MM.1S (cell line): ENCODE measurements at regions not wholly inside any gene's neighbourhood (a gene's known extent, or its start where the extent isn't known, plus 50 kb on each side); places are given as distances from the start of the nearest gene placed in this dataset.

Experiments
- DNase-seq: peaks from one replicate; pipeline ENCODE4 v3.0.0-alpha.2; 2015
- H2AFZ ChIP-seq: fragments of 300-600 bp; sonication (generic); 2 replicates; pipeline ENCODE4 v1.6.0; 2016; ENCODE audit warnings: antibody characterized with exemption, low read length
- H3F3A ChIP-seq: fragments of 300-600 bp; sonication (generic); 2 replicates; pipeline ENCODE4 v1.6.1; 2016; ENCODE audit warnings: mild to moderate bottlenecking, antibody characterized with exemption, low read length, moderate library complexity, mixed read lengths; ENCODE audit not compliant: insufficient read depth
- H3K27ac ChIP-seq: fragments of 300-600 bp; sonication (generic); 2 replicates; pipeline ENCODE4 v1.5.1; 2016; ENCODE audit warnings: mild to moderate bottlenecking, low read length
- H3K27me3 ChIP-seq: fragments of 300-600 bp; sonication (generic); replicated peaks from 2 replicates; pipeline ENCODE4 v1.6.0; 2016; ENCODE audit warnings: low read length; ENCODE audit not compliant: insufficient read depth
- H3K36me3 ChIP-seq: fragments of 300-600 bp; sonication (generic); replicated peaks from 2 replicates; pipeline ENCODE4 v1.6.1; 2016; ENCODE audit warnings: mild to moderate bottlenecking, low read length, mixed read lengths; ENCODE audit not compliant: insufficient read depth
- H3K4me1 ChIP-seq: fragments of 300-600 bp; sonication (generic); 2 replicates; pipeline ENCODE4 v1.6.1; 2016; ENCODE audit warnings: low read length, mixed read lengths
- H3K4me2 ChIP-seq: fragments of 300-600 bp; sonication (generic); 2 replicates; pipeline ENCODE4 v1.6.0; 2016; ENCODE audit warnings: low read depth, low read length
- H3K4me3 ChIP-seq: fragments of 300-600 bp; sonication (generic); 2 replicates; pipeline ENCODE4 v1.5.1; 2016; ENCODE audit warnings: low read length, mixed read lengths
- H3K79me2 ChIP-seq: fragments of 300-600 bp; sonication (generic); 2 replicates; pipeline ENCODE4 v1.6.1; 2016; ENCODE audit warnings: mixed run types, low read length, mixed read lengths
- H3K9ac ChIP-seq: fragments of 300-600 bp; sonication (generic); 2 replicates; pipeline ENCODE4 v1.6.1; 2016; ENCODE audit warnings: low read length, mixed read lengths
- H3K9me2 ChIP-seq: fragments of 300-600 bp; sonication (generic); replicated peaks from 2 replicates; pipeline ENCODE4 v1.6.1; 2016; ENCODE audit warnings: mild to moderate bottlenecking, low read length, mixed read lengths; ENCODE audit not compliant: insufficient read depth
- H3K9me3 ChIP-seq: fragments of 300-600 bp; sonication (generic); replicated peaks from 2 replicates; pipeline ENCODE4 v1.6.1; 2016; ENCODE audit warnings: mild to moderate bottlenecking, low read length, mixed read lengths; ENCODE audit not compliant: insufficient read depth
- H4K20me1 ChIP-seq: fragments of 300-600 bp; sonication (generic); 2 replicates; pipeline ENCODE4 v1.6.1; 2016; ENCODE audit warnings: mild to moderate bottlenecking, low read length, moderate library complexity, mixed read lengths; ENCODE audit not compliant: insufficient read depth
- CTCF ChIP-seq: fragments of 300-600 bp; sonication (generic); IDR thresholded peaks from 2 replicates; pipeline ENCODE4 v1.5.1; 2016; ENCODE audit warnings: antibody characterized with exemption, low read length, mixed read lengths
- EZH2 ChIP-seq: fragments of 300-600 bp; sonication (generic); optimal IDR thresholded peaks from 2 replicates; pipeline ENCODE3; 2017; ENCODE audit warnings: low read depth, mild to moderate bottlenecking, antibody characterized with exemption, low read length, mixed read lengths
- EZH2phosphoT487 ChIP-seq: fragments of 300-600 bp; sonication (generic); IDR thresholded peaks from 2 replicates; pipeline ENCODE4 v1.6.1; 2018; ENCODE audit warnings: antibody characterized with exemption, low read length

- Histone ChIP-seq H3K79me2 (no peaks in the 10 kb centered on the region), H3K4me3 (no peak overlapping the region), H3F3A (no peaks in the 10 kb centered on the region), H3K4me2 (no peak overlapping the region), H3K9me2 (no peaks in the 10 kb centered on the region), H3K36me3 (no peaks in the 10 kb centered on the region), H3K4me1 (no peaks in the 10 kb centered on the region), H4K20me1 (no peaks in the 10 kb centered on the region), H3K27me3 (no peaks in the 10 kb centered on the region), H3K27ac (no peak overlapping the region), H3K9ac (no peak overlapping the region), H2AFZ (no peak overlapping the region), H3K9me3 (no peaks in the 10 kb centered on the region)
- TF ChIP-seq CTCF (no peak), EZH2phosphoT487 (no peak), EZH2 (no peak)
- DNase-seq = no peak
These were observed 68.7 kb upstream of the TCF21 start for GRCh38 chr6:133820208-133820607.

GRCh38 chr6:133827766-133828165 is 61.1 kb upstream of the TCF21 start:
- no peaks in the 10 kb centered on the region for H3K9me3 ChIP-seq
- no peaks in the 10 kb centered on the region for H3K79me2 ChIP-seq
- H3K27me3 ChIP-seq = no peaks in the 10 kb centered on the region
- no peaks in the 10 kb centered on the region for H3K4me1 ChIP-seq
- no peak overlapping the region for H3K4me2 ChIP-seq
- H3F3A ChIP-seq = no peaks in the 10 kb centered on the region
- no peak overlapping the region for H3K27ac ChIP-seq
- no peaks in the 10 kb centered on the region for H3K9me2 ChIP-seq
- H3K4me3 ChIP-seq = no peak overlapping the region
- no peak for DNase-seq
- no peak for TF ChIP-seq EZH2phosphoT487
- no peak overlapping the region for H2AFZ ChIP-seq
- H3K36me3 ChIP-seq = no peaks in the 10 kb centered on the region
- no peak overlapping the region for H3K9ac ChIP-seq
- H4K20me1 ChIP-seq = no peaks in the 10 kb centered on the region

- no peak overlapping the region for H3K27ac ChIP-seq
- no peaks in the 10 kb centered on the region for H3F3A ChIP-seq
- H3K27me3 ChIP-seq = no peaks in the 10 kb centered on the region
- no peaks in the 10 kb centered on the region for H3K36me3 ChIP-seq
- H2AFZ ChIP-seq = no peak overlapping the region
- DNase-seq = no peak
- H3K4me3 ChIP-seq = no peak overlapping the region
- H3K9me2 ChIP-seq = no peaks in the 10 kb centered on the region
- H3K79me2 ChIP-seq = no peaks in the 10 kb centered on the region
- no peak overlapping the region for H3K4me2 ChIP-seq
- H3K9me3 ChIP-seq = no peaks in the 10 kb centered on the region
- no peaks in the 10 kb centered on the region for H3K4me1 ChIP-seq
- no peak overlapping the region for H3K9ac ChIP-seq
- no peaks in the 10 kb centered on the region for H4K20me1 ChIP-seq
- TF ChIP-seq CTCF = no peak
- TF ChIP-seq EZH2phosphoT487 = no peak
- no peak for TF ChIP-seq EZH2
These were observed 55.0 kb upstream of the TCF21 start for GRCh38 chr6:133833949-133834359.

- Histone ChIP-seq H3K4me2 (no peak overlapping the region), H3K9ac (no peak overlapping the region), H2AFZ (no peak overlapping the region), H3K27me3 (no peaks in the 10 kb centered on the region), H3K9me3 (no peaks in the 10 kb centered on the region), H3K36me3 (no peaks in the 10 kb centered on the region), H3K4me3 (no peak overlapping the region), H3K4me1 (no peaks in the 10 kb centered on the region), H3K27ac (no peak overlapping the region), H3K79me2 (no peaks in the 10 kb centered on the region), H3F3A (no peaks in the 10 kb centered on the region), H4K20me1 (no peaks in the 10 kb centered on the region), H3K9me2 (no peaks in the 10 kb centered on the region)
- DNase-seq = no peak
- TF ChIP-seq EZH2phosphoT487 = no peak
- TF ChIP-seq CTCF = no peak
- TF ChIP-seq EZH2 = no peak
These were observed 54.3 kb upstream of the TCF21 start for GRCh38 chr6:133834472-133835170.
